PC-9 (cell line): ENCODE measurements at regions not wholly inside any gene's neighbourhood (a gene's known extent, or its start where the extent isn't known, plus 50 kb on each side); places are given as distances from the start of the nearest gene placed in this dataset.

Source experiments
- EZH2 ChIP-seq: fragments of 200-600 bp; sonication (generic); IDR thresholded peaks from 2 replicates; pipeline ENCODE4 v1.8.0; 2017; ENCODE audit warnings: antibody characterized with exemption, low read depth
- TF ChIP-seq, protein P1 (sequence below): fragments of 200-600 bp; sonication (generic); conservative IDR thresholded peaks from 2 replicates; pipeline ENCODE4 v1.6.1; 2017; ENCODE audit warnings: mixed run types, antibody characterized with exemption, mild to moderate bottlenecking, moderate library complexity

GRCh38 chr18:53789376-53790247 lies 434.9 kb downstream of the MBD2 start:
- TF ChIP-seq, protein P1, sequence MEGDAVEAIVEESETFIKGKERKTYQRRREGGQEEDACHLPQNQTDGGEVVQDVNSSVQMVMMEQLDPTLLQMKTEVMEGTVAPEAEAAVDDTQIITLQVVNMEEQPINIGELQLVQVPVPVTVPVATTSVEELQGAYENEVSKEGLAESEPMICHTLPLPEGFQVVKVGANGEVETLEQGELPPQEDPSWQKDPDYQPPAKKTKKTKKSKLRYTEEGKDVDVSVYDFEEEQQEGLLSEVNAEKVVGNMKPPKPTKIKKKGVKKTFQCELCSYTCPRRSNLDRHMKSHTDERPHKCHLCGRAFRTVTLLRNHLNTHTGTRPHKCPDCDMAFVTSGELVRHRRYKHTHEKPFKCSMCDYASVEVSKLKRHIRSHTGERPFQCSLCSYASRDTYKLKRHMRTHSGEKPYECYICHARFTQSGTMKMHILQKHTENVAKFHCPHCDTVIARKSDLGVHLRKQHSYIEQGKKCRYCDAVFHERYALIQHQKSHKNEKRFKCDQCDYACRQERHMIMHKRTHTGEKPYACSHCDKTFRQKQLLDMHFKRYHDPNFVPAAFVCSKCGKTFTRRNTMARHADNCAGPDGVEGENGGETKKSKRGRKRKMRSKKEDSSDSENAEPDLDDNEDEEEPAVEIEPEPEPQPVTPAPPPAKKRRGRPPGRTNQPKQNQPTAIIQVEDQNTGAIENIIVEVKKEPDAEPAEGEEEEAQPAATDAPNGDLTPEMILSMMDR: no peak
- TF ChIP-seq EZH2: no peak
